GM23248 (cell line): ENCODE measurements at regions not wholly inside any gene's neighbourhood (a gene's known extent, or its start where the extent isn't known, plus 50 kb on each side); places are given as distances from the start of the nearest gene placed in this dataset.

Experiments used
- EZH2 ChIP-seq: fragments of 200-600 bp; sonication (generic); IDR thresholded peaks from 2 replicates; pipeline ENCODE4 v1.6.1; 2018; ENCODE audit warnings: antibody characterized with exemption, mild to moderate bottlenecking; ENCODE audit not compliant: insufficient read depth, poor library complexity, severe bottlenecking
- EZH2phosphoT487 ChIP-seq: fragments of 200-600 bp; sonication (generic); IDR thresholded peaks from 2 replicates; pipeline ENCODE4 v1.6.1; 2018; ENCODE audit warnings: antibody characterized with exemption, moderate library complexity, mild to moderate bottlenecking, low read depth; ENCODE audit not compliant: insufficient read depth

DNA sequence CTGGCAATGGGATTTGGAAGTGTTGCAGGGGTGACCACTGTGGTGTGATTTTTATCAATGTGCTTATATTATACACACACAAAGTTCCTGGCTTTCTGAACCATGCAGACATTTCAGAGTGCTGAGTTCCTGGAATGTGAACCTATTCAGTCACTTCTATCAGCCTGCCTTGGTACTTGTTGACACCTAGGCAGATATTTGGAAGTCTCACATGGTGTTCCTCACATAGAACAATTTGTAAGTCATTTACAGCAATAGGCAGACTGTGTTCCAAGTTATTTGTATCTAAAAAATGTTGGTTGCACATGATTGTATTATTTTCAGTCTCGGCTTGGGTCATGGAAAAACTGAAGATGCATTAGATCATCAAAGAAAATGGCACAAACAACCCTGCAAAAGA lies 182.2 kb downstream of the SREK1 start:
- TF ChIP-seq EZH2: no peak
- no peak for TF ChIP-seq EZH2phosphoT487
